ENCODE measurements at regions not wholly inside any gene's neighbourhood (a gene's known extent, or its start where the extent isn't known, plus 50 kb on each side); places are given as distances from the start of the nearest gene placed in this dataset.

GRCh38 chr11:28466506-28466905 lies 358.3 kb downstream of the METTL15 start:
- CTCF ChIA-PET: no interaction called here
- no peak overlapping the region for H3K4me3 Mint-ChIP-seq
- POLR2A ChIA-PET: no interaction called here
- H3K9me3 Mint-ChIP-seq (ENCODE audit: low read depth): no peaks in the 10 kb centered on the region
- H3K36me3 Mint-ChIP-seq (ENCODE audit: low read depth): no peaks in the 10 kb centered on the region
- no peaks in the 10 kb centered on the region for H3K27me3 Mint-ChIP-seq
- H3K4me1 Mint-ChIP-seq: no peaks in the 10 kb centered on the region
- DNase-seq (no peak), ATAC-seq (no peak)
- no peak overlapping the region for H3K27ac Mint-ChIP-seq
- intact Hi-C loops (cut with DNase I, micrococcal nuclease): no loop called here

GRCh38 chr11:28464252-28464867 lies 356.2 kb downstream of the METTL15 start:
- intact Hi-C loops (cut with DNase I, micrococcal nuclease): no loop called here
- DNase-seq: no peak
- CTCF ChIA-PET: no interaction called here
- Mint-ChIP-seq H3K4me1 (no peaks in the 10 kb centered on the region), H3K4me3 (no peak overlapping the region), H3K9me3 (ENCODE audit: low read depth) (no peaks in the 10 kb centered on the region), H3K36me3 (ENCODE audit: low read depth) (no peaks in the 10 kb centered on the region), H3K27me3 (no peaks in the 10 kb centered on the region), H3K27ac (no peak overlapping the region)
- no peak for ATAC-seq
- POLR2A ChIA-PET: no interaction called here

- CTCF ChIA-PET: no interaction called here
- Mint-ChIP-seq H3K9me3 (ENCODE audit: low read depth) (no peaks in the 10 kb centered on the region), H3K4me3 (no peak overlapping the region), H3K36me3 (ENCODE audit: low read depth) (no peaks in the 10 kb centered on the region), H3K27me3 (no peaks in the 10 kb centered on the region), H3K4me1 (no peaks in the 10 kb centered on the region), H3K27ac (no peak overlapping the region)
- ATAC-seq (no peak), DNase-seq (no peak)
- POLR2A ChIA-PET: no interaction called here
- intact Hi-C loops (cut with DNase I, micrococcal nuclease): no loop called here
These were observed 355.6 kb downstream of the METTL15 start for GRCh38 chr11:28463826-28464225.

- H3K36me3 Mint-ChIP-seq (ENCODE audit: low read depth): no peaks in the 10 kb centered on the region
- no peak overlapping the region for H3K4me3 Mint-ChIP-seq
- H3K9me3 Mint-ChIP-seq (ENCODE audit: low read depth): no peaks in the 10 kb centered on the region
- intact Hi-C loops (cut with DNase I, micrococcal nuclease): no loop called here
- POLR2A ChIA-PET: no interaction called here
- CTCF ChIA-PET: no interaction called here
- no peak overlapping the region for H3K27ac Mint-ChIP-seq
- H3K27me3 Mint-ChIP-seq: no peaks in the 10 kb centered on the region
- no peaks in the 10 kb centered on the region for H3K4me1 Mint-ChIP-seq
- DNase-seq: no peak
- ATAC-seq: no peak
These were observed 353.7 kb downstream of the METTL15 start for GRCh38 chr11:28461846-28462245.

GRCh38 chr11:28461338-28461737 lies 353.1 kb downstream of the METTL15 start:
- ATAC-seq: no peak
- no peak for DNase-seq
- Mint-ChIP-seq H3K36me3 (ENCODE audit: low read depth) (no peaks in the 10 kb centered on the region), H3K27me3 (no peaks in the 10 kb centered on the region), H3K27ac (no peak overlapping the region), H3K4me3 (no peak overlapping the region), H3K4me1 (no peaks in the 10 kb centered on the region), H3K9me3 (ENCODE audit: low read depth) (no peaks in the 10 kb centered on the region)
- ChIA-PET POLR2A (no interaction called here), CTCF (no interaction called here)
- intact Hi-C loops (cut with DNase I, micrococcal nuclease): no loop called here

GRCh38 chr11:28460348-28460747 lies 352.2 kb downstream of the METTL15 start:
- H3K36me3 Mint-ChIP-seq (ENCODE audit: low read depth): no peaks in the 10 kb centered on the region
- H3K27me3 Mint-ChIP-seq: no peaks in the 10 kb centered on the region
- H3K9me3 Mint-ChIP-seq (ENCODE audit: low read depth): no peaks in the 10 kb centered on the region
- POLR2A ChIA-PET: no interaction called here
- DNase-seq (no peak), ATAC-seq (no peak)
- H3K4me3 Mint-ChIP-seq: no peak overlapping the region
- intact Hi-C loops (cut with DNase I, micrococcal nuclease): no loop called here
- H3K27ac Mint-ChIP-seq: no peak overlapping the region
- CTCF ChIA-PET: no interaction called here
- no peaks in the 10 kb centered on the region for H3K4me1 Mint-ChIP-seq

- DNase-seq: no peak
- no peaks in the 10 kb centered on the region for H3K9me3 Mint-ChIP-seq (ENCODE audit: low read depth)
- no peak for ATAC-seq
- no peaks in the 10 kb centered on the region for H3K4me1 Mint-ChIP-seq
- CTCF ChIA-PET: interaction anchor here (0.7 kb wide), 1 partner anchor 1137 kb away, joined by 3 read pairs; no protein-coding TSS in a partner anchor
- POLR2A ChIA-PET: interaction anchor here (0.6 kb wide), 1 partner anchor 9 kb away, joined by 3 read pairs; no protein-coding TSS in a partner anchor
- no peak overlapping the region for H3K27ac Mint-ChIP-seq
- intact Hi-C loops (cut with DNase I, micrococcal nuclease): no loop called here
- no peak overlapping the region for H3K4me3 Mint-ChIP-seq
- H3K36me3 Mint-ChIP-seq (ENCODE audit: low read depth): no peaks in the 10 kb centered on the region
- no peaks in the 10 kb centered on the region for H3K27me3 Mint-ChIP-seq
These were observed 351.7 kb downstream of the METTL15 start for GRCh38 chr11:28459912-28460311.

- H3K36me3 Mint-ChIP-seq (ENCODE audit: low read depth): no peaks in the 10 kb centered on the region
- peaks cover 5% of the 10 kb centered on the region for H3K9me3 Mint-ChIP-seq (ENCODE audit: low read depth)
- DNase-seq: no peak
- POLR2A ChIA-PET: no interaction called here
- no peak for ATAC-seq
- CTCF ChIA-PET: no interaction called here
- no peaks in the 10 kb centered on the region for H3K27me3 Mint-ChIP-seq
- H3K4me3 Mint-ChIP-seq: no peak overlapping the region
- no peak overlapping the region for H3K27ac Mint-ChIP-seq
- no peaks in the 10 kb centered on the region for H3K4me1 Mint-ChIP-seq
- intact Hi-C loops (cut with DNase I, micrococcal nuclease): no loop called here
These were observed 349.4 kb downstream of the METTL15 start for GRCh38 chr11:28457481-28458065.

GRCh38 chr11:28448186-28448585 lies 340.0 kb downstream of the METTL15 start:
- no peaks in the 10 kb centered on the region for H3K27me3 Mint-ChIP-seq
- H3K4me3 Mint-ChIP-seq: no peak overlapping the region
- no peak overlapping the region for H3K27ac Mint-ChIP-seq
- ChIA-PET POLR2A (no interaction called here), CTCF (no interaction called here)
- no peak for DNase-seq
- ATAC-seq: no peak
- no peaks in the 10 kb centered on the region for H3K36me3 Mint-ChIP-seq (ENCODE audit: low read depth)
- H3K4me1 Mint-ChIP-seq: no peaks in the 10 kb centered on the region
- peaks cover 2% of the 10 kb centered on the region for H3K9me3 Mint-ChIP-seq (ENCODE audit: low read depth)
- intact Hi-C loops (cut with DNase I, micrococcal nuclease): no loop called here

- no peak for ATAC-seq
- no peak for DNase-seq
- no peak overlapping the region for H3K27ac Mint-ChIP-seq
- intact Hi-C loops (cut with DNase I, micrococcal nuclease): no loop called here
- no peaks in the 10 kb centered on the region for H3K27me3 Mint-ChIP-seq
- ChIA-PET POLR2A (no interaction called here), CTCF (no interaction called here)
- no peaks in the 10 kb centered on the region for H3K4me1 Mint-ChIP-seq
- H3K36me3 Mint-ChIP-seq (ENCODE audit: low read depth): no peaks in the 10 kb centered on the region
- H3K4me3 Mint-ChIP-seq: no peak overlapping the region
- peaks cover 2% of the 10 kb centered on the region for H3K9me3 Mint-ChIP-seq (ENCODE audit: low read depth)
These were observed 339.0 kb downstream of the METTL15 start for GRCh38 chr11:28447226-28447625.

GRCh38 chr11:28442131-28442530 lies 333.9 kb downstream of the METTL15 start:
- intact Hi-C loops (cut with DNase I, micrococcal nuclease): loop anchor here in 1 of 2 experiments (5.0 kb wide), 1 partner anchor 630 kb away; no protein-coding TSS in a partner anchor
- no peak for ATAC-seq
- Mint-ChIP-seq H3K4me1 (no peaks in the 10 kb centered on the region), H3K27ac (no peak overlapping the region), H3K27me3 (no peaks in the 10 kb centered on the region), H3K9me3 (ENCODE audit: low read depth) (peaks cover 5% of the 10 kb centered on the region), H3K36me3 (ENCODE audit: low read depth) (no peaks in the 10 kb centered on the region), H3K4me3 (no peak overlapping the region)
- POLR2A ChIA-PET: no interaction called here
- CTCF ChIA-PET: no interaction called here
- no peak for DNase-seq

GRCh38 chr11:28439403-28439802 lies 331.2 kb downstream of the METTL15 start:
- no peak overlapping the region for H3K27ac Mint-ChIP-seq
- ChIA-PET POLR2A (no interaction called here), CTCF (interaction anchor here (1.1 kb wide), 1 partner anchor 14 kb away, joined by 3 read pairs; no protein-coding TSS in a partner anchor)
- no peaks in the 10 kb centered on the region for H3K4me1 Mint-ChIP-seq
- H3K4me3 Mint-ChIP-seq: no peak overlapping the region
- no peak for ATAC-seq
- peaks cover 5% of the 10 kb centered on the region for H3K9me3 Mint-ChIP-seq (ENCODE audit: low read depth)
- no peaks in the 10 kb centered on the region for H3K36me3 Mint-ChIP-seq (ENCODE audit: low read depth)
- intact Hi-C loops (cut with DNase I, micrococcal nuclease): no loop called here
- H3K27me3 Mint-ChIP-seq: no peaks in the 10 kb centered on the region
- DNase-seq: no peak

Measured in activated CD4-positive, alpha-beta T cell treated with anti-CD3 and anti-CD28 coated beads for 36 hours (primary cell).